H9 (cell line): ENCODE measurements at regions not wholly inside any gene's neighbourhood (a gene's known extent, or its start where the extent isn't known, plus 50 kb on each side); places are given as distances from the start of the nearest gene placed in this dataset.

Experiments
- DNase-seq: peaks from one replicate; pipeline ENCODE4 v3.0.0-alpha.2; 2017
- H2AFZ ChIP-seq: one replicate; pipeline ENCODE4 v1.6.1; 2013; ENCODE audit warnings: mild to moderate bottlenecking, low read length, control low read depth, moderate library complexity
- H2AK5ac ChIP-seq: 2 replicates; pipeline ENCODE4 v1.6.1; 2013; ENCODE audit warnings: low read length, control low read depth, mixed read lengths; ENCODE audit not compliant: insufficient read length
- H2BK120ac ChIP-seq: one replicate; pipeline ENCODE4 v1.6.1; 2013; ENCODE audit warnings: low read depth, mild to moderate bottlenecking, low read length, control low read depth, inconsistent platforms; ENCODE audit not compliant: poor library complexity, severe bottlenecking
- H2BK12ac ChIP-seq: 2 replicates; pipeline ENCODE4 v1.6.1; 2013; ENCODE audit warnings: low read length, control low read depth, mixed read lengths, low read depth; ENCODE audit not compliant: insufficient read length
- H2BK15ac ChIP-seq: 2 replicates; pipeline ENCODE4 v1.6.1; 2013; ENCODE audit warnings: low read depth, low read length, control low read depth
- H2BK20ac ChIP-seq: one replicate; pipeline ENCODE4 v1.6.1; 2013; ENCODE audit warnings: low read depth, mild to moderate bottlenecking, low read length, control low read depth, inconsistent platforms; ENCODE audit not compliant: poor library complexity, severe bottlenecking
- H2BK5ac ChIP-seq: 2 replicates; pipeline ENCODE4 v1.6.1; 2013; ENCODE audit warnings: low read length, control low read depth, mixed read lengths; ENCODE audit not compliant: insufficient read length
- H3K14ac ChIP-seq: 2 replicates; pipeline ENCODE4 v1.6.1; 2013; ENCODE audit warnings: low read length, control low read depth; ENCODE audit not compliant: insufficient read depth
- H3K18ac ChIP-seq: 2 replicates; pipeline ENCODE4 v1.6.1; 2013; ENCODE audit warnings: low read depth, mild to moderate bottlenecking, mixed read lengths, low read length, control low read depth; ENCODE audit not compliant: insufficient read length
- H3K23ac ChIP-seq: 2 replicates; pipeline ENCODE4 v1.6.1; 2013; ENCODE audit warnings: low read length, control low read depth, mixed read lengths, low read depth; ENCODE audit not compliant: insufficient read length
- H3K23me2 ChIP-seq: 2 replicates; pipeline ENCODE4 v1.6.1; 2013; ENCODE audit warnings: low read depth, mild to moderate bottlenecking, mixed read lengths, low read length, control low read depth; ENCODE audit not compliant: insufficient read length, poor library complexity, severe bottlenecking
- H3K27ac ChIP-seq: 2 replicates; pipeline ENCODE4 v1.5.1; 2013; ENCODE audit warnings: low read length, control low read depth, mixed read lengths, low read depth; ENCODE audit not compliant: insufficient read length
- H3K27me3 ChIP-seq: 2 replicates; pipeline ENCODE4 v1.6.1; 2013; ENCODE audit warnings: low read length, control low read depth, inconsistent platforms; ENCODE audit not compliant: insufficient read depth
- H3K4ac ChIP-seq: 2 replicates; pipeline ENCODE4 v1.6.1; 2013; ENCODE audit warnings: low read depth, mild to moderate bottlenecking, control low read depth, inconsistent platforms, low read length, moderate library complexity
- H3K4me1 ChIP-seq: 2 replicates; pipeline ENCODE4 v1.6.1; 2013; ENCODE audit warnings: low read length, control low read depth, inconsistent platforms; ENCODE audit not compliant: insufficient read depth
- H3K4me2 ChIP-seq: 2 replicates; pipeline ENCODE4 v1.6.1; 2013; ENCODE audit warnings: low read length, control low read depth, mixed read lengths; ENCODE audit not compliant: insufficient read length, insufficient read depth
- H3K56ac ChIP-seq: 2 replicates; pipeline ENCODE4 v1.6.1; 2013; ENCODE audit warnings: low read depth, mild to moderate bottlenecking, mixed read lengths, low read length, control low read depth; ENCODE audit not compliant: insufficient read length
- H3K79me1 ChIP-seq: 2 replicates; pipeline ENCODE4 v1.6.1; 2013; ENCODE audit warnings: low read depth, mild to moderate bottlenecking, moderate library complexity, low read length, control low read depth, inconsistent platforms; ENCODE audit not compliant: insufficient read depth, poor library complexity, severe bottlenecking
- H3K79me2 ChIP-seq: 2 replicates; pipeline ENCODE4 v1.6.1; 2013; ENCODE audit warnings: low read length, control low read depth, inconsistent platforms; ENCODE audit not compliant: insufficient read depth
- H3K9ac ChIP-seq: 2 replicates; pipeline ENCODE4 v1.6.1; 2013; ENCODE audit warnings: low read length, control low read depth, mixed read lengths; ENCODE audit not compliant: insufficient read length; ENCODE audit errors: extremely low read depth
- H3K9me3 ChIP-seq: one replicate; pipeline ENCODE4 v1.6.1; 2013; ENCODE audit warnings: low read depth, low read length, inconsistent platforms; ENCODE audit not compliant: control insufficient read depth
- H3T11ph ChIP-seq: one replicate; pipeline ENCODE4 v1.6.1; 2013; ENCODE audit warnings: mild to moderate bottlenecking, low read length, control low read depth, inconsistent platforms
- H4K20me1 ChIP-seq: one replicate; pipeline ENCODE4 v1.6.1; 2013; ENCODE audit not compliant: control insufficient read depth, insufficient read length, insufficient read depth
- H4K5ac ChIP-seq: 2 replicates; pipeline ENCODE4 v1.6.1; 2013; ENCODE audit warnings: low read depth, mild to moderate bottlenecking, mixed read lengths, low read length, control low read depth; ENCODE audit not compliant: insufficient read length
- H4K8ac ChIP-seq: replicated peaks from 2 replicates; pipeline ENCODE4 v1.6.1; 2013; ENCODE audit warnings: low read length, control low read depth, mixed read lengths, low read depth; ENCODE audit not compliant: insufficient read length
- H4K91ac ChIP-seq: 2 replicates; pipeline ENCODE4 v1.6.1; 2013; ENCODE audit warnings: low read depth, mild to moderate bottlenecking, moderate library complexity, mixed read lengths, low read length, control low read depth; ENCODE audit not compliant: insufficient read length
- H3K27ac Mint-ChIP-seq, 3 experiments: 2 replicates in 2 of 3; 3 replicates in 1 of 3; pipeline ENCODE4 v1.8.0; 2020 to 2021; ENCODE audit warnings: mixed read lengths in 3 of 3, mild to moderate bottlenecking in 1 of 3, moderate library complexity in 1 of 3
- H3K27me3 Mint-ChIP-seq: 2 replicates; pipeline ENCODE4 v1.8.0; 2021; ENCODE audit warnings: low read depth, mild to moderate bottlenecking, moderate library complexity, mixed read lengths
- H3K36me3 Mint-ChIP-seq, 3 experiments: 2 replicates in 2 of 3; 3 replicates in 1 of 3; pipeline ENCODE4 v1.8.0; 2020 to 2021; ENCODE audit warnings: low read depth in 3 of 3, mixed read lengths in 3 of 3; ENCODE audit not compliant: insufficient read depth in 1 of 3
- H3K4me1 Mint-ChIP-seq, 2 experiments: 2 replicates each; pipeline ENCODE4 v1.8.0; 2020; ENCODE audit warnings: mixed read lengths in 2 of 2
- H3K4me3 Mint-ChIP-seq, 2 experiments: 2 replicates in 1 of 2; 3 replicates in 1 of 2; pipeline ENCODE4 v1.8.0; 2020 to 2021; ENCODE audit warnings: mild to moderate bottlenecking in 2 of 2, mixed read lengths in 2 of 2, moderate library complexity in 1 of 2
- H3K9me3 Mint-ChIP-seq, 2 experiments: 2 replicates in 1 of 2; 3 replicates in 1 of 2; pipeline ENCODE4 v1.8.0; 2020; ENCODE audit warnings: mild to moderate bottlenecking in 2 of 2, mixed read lengths in 2 of 2, moderate library complexity in 1 of 2
- CTCF ChIP-seq: fragments of 200-600 bp; sonication (generic); conservative IDR thresholded peaks from 3 replicates; pipeline ENCODE4 v1.8.0; 2021; ENCODE audit warnings: antibody characterized with exemption, mild to moderate bottlenecking
- WGBS: extraction: QIAGEN DNeasy Blood & Tissue Kit; methylation state at CpG from one replicate; pipeline ENCODE4 v1.1.7; 2013; ENCODE audit warnings: missing lambda C conversion rate, low lambda C conversion rate, mixed read lengths; ENCODE audit not compliant: insufficient read length; ENCODE audit errors: extremely low coverage; 5-methylcytosine and 5-hydroxymethylcytosine counted together

- Histone ChIP-seq H3K23ac (no peak overlapping the region), H3K9ac (no peak overlapping the region), H3K9me3 (no peaks in the 10 kb centered on the region), H3K18ac (no peak overlapping the region), H2BK120ac (no peak overlapping the region), H3K56ac (no peak overlapping the region), H2AK5ac (no peak overlapping the region), H2BK5ac (no peak overlapping the region), H4K8ac (no peak overlapping the region), H2BK15ac (no peak overlapping the region), H4K20me1 (no peaks in the 10 kb centered on the region), H3K4ac (no peak overlapping the region), H3K4me2 (no peak overlapping the region), H3K79me2 (no peaks in the 10 kb centered on the region), H3K27ac (no peak overlapping the region), H4K91ac (no peak overlapping the region), H2AFZ (no peak overlapping the region), H3K79me1 (no peaks in the 10 kb centered on the region), H3K27me3 (no peaks in the 10 kb centered on the region), H3K14ac (no peak overlapping the region; the same call in 1 of the 2 replicates), H3T11ph (no peak overlapping the region), H2BK20ac (no peak overlapping the region), H4K5ac (no peak overlapping the region), H2BK12ac (no peak overlapping the region), H3K23me2 (no peaks in the 10 kb centered on the region), H3K4me1 (no peaks in the 10 kb centered on the region)
- no peak for TF ChIP-seq CTCF
- Mint-ChIP-seq H3K27ac (no peak overlapping the region), H3K4me1 (no peaks in the 10 kb centered on the region), H3K9me3 (peaks cover 9 to 10% of the 10 kb centered on the region in 2 experiments), H3K4me3 (no peak overlapping the region), H3K27me3 (peaks cover 13% of the 10 kb centered on the region), H3K36me3 (peaks cover 0 to 2% (median 1%) of the 10 kb centered on the region in 3 experiments; a peak in 2 of 7 replicates)
- WGBS = no CpG with 5 or more reads among the region's 21 CpGs
- DNase-seq = no peak
Observed at GRCh38 chr4:1491328-1492141, 85.3 kb upstream of the NKX1-1 start.
